ENCODE measurements at regions not wholly inside any gene's neighbourhood (a gene's known extent, or its start where the extent isn't known, plus 50 kb on each side); places are given as distances from the start of the nearest gene placed in this dataset.
A peak's percentile ranks its signal among the peaks of the same experiment; 100 is the strongest.

GRCh38 chr1:239511875-239512274 lies 125.5 kb downstream of the CHRM3 start:
- Mint-ChIP-seq H3K4me3 (no peak overlapping the region), H3K36me3 (ENCODE audit: low read depth) (no peaks in the 10 kb centered on the region), H3K9me3 (peaks cover 10% of the 10 kb centered on the region), H3K4me1 (ENCODE audit: low read depth) (peaks cover 2% of the 10 kb centered on the region), H3K27me3 (no peaks in the 10 kb centered on the region), H3K27ac (no peak overlapping the region)
- no peak for DNase-seq

DNA sequence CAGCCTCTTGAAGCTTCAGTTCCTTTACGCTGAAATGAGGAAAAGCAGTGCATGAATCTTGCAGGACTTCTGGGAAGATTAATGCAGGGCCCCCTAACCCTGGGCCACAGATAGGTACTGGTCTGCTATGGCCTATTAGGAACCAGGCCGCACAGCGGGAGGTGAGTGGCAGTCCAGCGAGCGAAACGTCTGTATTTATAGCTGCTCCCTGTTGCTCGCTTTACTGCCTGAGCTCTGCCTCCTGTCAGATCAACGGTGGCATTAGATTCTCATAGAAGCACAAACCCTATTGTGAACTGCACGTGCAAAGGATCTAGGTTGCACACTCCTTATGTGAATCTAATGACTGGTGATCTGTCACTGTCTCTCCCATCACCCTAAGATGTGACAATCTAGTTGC lies 130.2 kb downstream of the CHRM3 start:
- no peak overlapping the region for H3K27ac Mint-ChIP-seq
- no peak for DNase-seq
- no peaks in the 10 kb centered on the region for H3K27me3 Mint-ChIP-seq
- peaks cover 2% of the 10 kb centered on the region for H3K4me1 Mint-ChIP-seq (ENCODE audit: low read depth)
- H3K9me3 Mint-ChIP-seq: no peaks in the 10 kb centered on the region
- H3K36me3 Mint-ChIP-seq (ENCODE audit: low read depth): no peaks in the 10 kb centered on the region
- H3K4me3 Mint-ChIP-seq: no peak overlapping the region

GRCh38 chr1:239526391-239526790 lies 140.0 kb downstream of the CHRM3 start:
- no peaks in the 10 kb centered on the region for H3K27me3 Mint-ChIP-seq
- DNase-seq: no peak
- H3K4me1 Mint-ChIP-seq (ENCODE audit: low read depth): no peaks in the 10 kb centered on the region
- no peaks in the 10 kb centered on the region for H3K36me3 Mint-ChIP-seq (ENCODE audit: low read depth)
- no peak overlapping the region for H3K4me3 Mint-ChIP-seq
- H3K27ac Mint-ChIP-seq: no peak overlapping the region
- H3K9me3 Mint-ChIP-seq: no peaks in the 10 kb centered on the region

DNA sequence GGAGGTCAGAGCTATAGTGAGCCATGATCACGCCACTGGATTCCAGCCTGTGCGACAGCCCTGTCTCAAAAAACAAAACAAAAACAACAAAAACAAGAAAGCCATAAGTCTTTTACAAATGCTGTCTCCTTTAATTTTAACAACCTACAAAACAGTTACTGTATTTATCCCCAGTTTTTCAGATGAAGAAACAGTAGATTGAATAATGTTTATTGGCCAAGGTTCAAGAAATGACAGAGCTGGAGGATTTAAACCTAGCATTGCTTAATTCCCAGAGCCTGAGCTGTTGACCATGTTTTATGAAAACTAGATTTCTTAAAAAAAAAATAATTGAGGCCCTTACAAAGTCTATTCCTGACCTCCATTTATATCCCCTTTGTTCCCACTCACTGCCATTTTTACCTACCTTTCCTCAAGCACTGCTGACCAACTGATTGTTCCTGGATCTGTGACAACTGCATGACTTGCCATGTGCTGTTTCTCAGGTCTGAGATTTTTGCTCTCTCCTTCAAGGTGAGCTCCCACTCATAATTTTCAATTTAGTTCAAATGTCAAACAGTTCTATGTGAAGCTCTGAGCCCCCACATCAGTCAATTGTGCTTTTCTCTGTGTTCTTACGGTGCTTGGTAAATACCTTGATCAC lies 140.8 kb downstream of the CHRM3 start:
- H3K27ac Mint-ChIP-seq: no peak overlapping the region
- no peaks in the 10 kb centered on the region for H3K36me3 Mint-ChIP-seq (ENCODE audit: low read depth)
- H3K4me1 Mint-ChIP-seq (ENCODE audit: low read depth): no peaks in the 10 kb centered on the region
- no peaks in the 10 kb centered on the region for H3K9me3 Mint-ChIP-seq
- no peak for DNase-seq
- no peaks in the 10 kb centered on the region for H3K27me3 Mint-ChIP-seq
- no peak overlapping the region for H3K4me3 Mint-ChIP-seq

DNA sequence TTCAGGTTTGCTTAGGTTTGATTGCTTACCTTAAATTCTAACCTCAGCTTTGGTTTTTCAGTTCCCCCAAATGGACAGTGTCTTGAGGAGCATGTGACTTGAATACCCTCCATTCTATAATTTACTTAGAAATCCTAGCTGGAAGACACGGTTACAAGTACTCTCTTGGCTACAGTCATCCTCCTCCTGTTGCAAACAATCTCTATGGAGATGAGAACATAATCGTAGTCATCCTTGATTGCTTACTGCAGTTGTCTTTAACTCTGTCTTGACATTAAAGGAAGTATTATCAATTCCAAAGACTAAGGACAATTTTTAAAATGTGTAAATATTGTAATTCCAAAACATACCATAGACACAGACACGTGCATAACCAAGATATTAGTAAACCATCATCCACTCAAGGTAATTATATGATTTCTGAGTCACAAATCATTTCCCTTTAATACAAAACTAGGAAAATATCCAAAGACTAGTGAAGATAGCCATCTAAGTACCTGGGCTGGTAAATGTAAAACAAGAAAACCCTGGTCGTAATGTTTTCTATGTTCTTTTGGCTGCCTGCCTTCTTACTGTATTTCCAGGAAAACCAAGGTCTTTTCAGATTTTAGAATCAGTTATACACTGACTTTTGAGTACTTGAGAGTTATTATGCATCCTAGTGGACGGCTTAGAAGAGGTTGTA lies 149.9 kb downstream of the CHRM3 start:
- Mint-ChIP-seq H3K36me3 (ENCODE audit: low read depth) (no peaks in the 10 kb centered on the region), H3K27me3 (no peaks in the 10 kb centered on the region), H3K4me3 (no peak overlapping the region), H3K9me3 (no peaks in the 10 kb centered on the region), H3K27ac (no peak overlapping the region), H3K4me1 (ENCODE audit: low read depth) (no peaks in the 10 kb centered on the region)
- no peak for DNase-seq

- no peak overlapping the region for H3K27ac Mint-ChIP-seq
- DNase-seq: no peak
- H3K4me3 Mint-ChIP-seq: no peak overlapping the region
- H3K9me3 Mint-ChIP-seq: no peaks in the 10 kb centered on the region
- no peaks in the 10 kb centered on the region for H3K4me1 Mint-ChIP-seq (ENCODE audit: low read depth)
- H3K27me3 Mint-ChIP-seq: no peaks in the 10 kb centered on the region
- no peaks in the 10 kb centered on the region for H3K36me3 Mint-ChIP-seq (ENCODE audit: low read depth)
Observed at GRCh38 chr1:239537795-239538194, 151.4 kb downstream of the CHRM3 start.

- H3K9me3 Mint-ChIP-seq: no peaks in the 10 kb centered on the region
- H3K36me3 Mint-ChIP-seq (ENCODE audit: low read depth): no peaks in the 10 kb centered on the region
- H3K27ac Mint-ChIP-seq: no peak overlapping the region
- H3K4me1 Mint-ChIP-seq (ENCODE audit: low read depth): no peaks in the 10 kb centered on the region
- no peak for DNase-seq
- H3K4me3 Mint-ChIP-seq: no peak overlapping the region
- H3K27me3 Mint-ChIP-seq: no peaks in the 10 kb centered on the region
Observed at GRCh38 chr1:239538239-239538988, 152.0 kb downstream of the CHRM3 start.

DNA sequence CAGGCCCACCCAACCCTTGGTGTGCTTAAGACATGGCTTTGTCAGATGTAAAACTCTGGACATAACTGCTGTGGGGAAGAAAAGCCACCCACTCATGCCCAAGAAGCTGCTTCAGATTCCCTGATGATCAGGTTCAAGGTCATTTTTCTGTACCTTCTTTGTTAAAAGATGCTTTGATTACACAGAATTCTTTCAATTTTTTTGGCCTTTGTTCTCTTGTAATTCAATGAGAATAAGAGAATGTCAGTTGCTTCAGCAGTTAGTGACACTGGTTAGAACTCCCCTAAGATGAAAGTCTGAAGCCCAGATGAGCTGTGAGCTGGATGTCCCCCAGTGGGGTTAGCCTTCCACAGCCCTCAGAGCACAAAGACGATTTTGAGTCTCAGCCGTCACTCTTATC lies 152.7 kb downstream of the CHRM3 start:
- no peaks in the 10 kb centered on the region for H3K4me1 Mint-ChIP-seq (ENCODE audit: low read depth)
- H3K36me3 Mint-ChIP-seq (ENCODE audit: low read depth): no peaks in the 10 kb centered on the region

GRCh38 chr1:239539812-239540211 lies 153.4 kb downstream of the CHRM3 start:
- Mint-ChIP-seq H3K4me3 (no peak overlapping the region), H3K9me3 (no peaks in the 10 kb centered on the region), H3K27me3 (no peaks in the 10 kb centered on the region), H3K36me3 (ENCODE audit: low read depth) (no peaks in the 10 kb centered on the region), H3K4me1 (ENCODE audit: low read depth) (no peaks in the 10 kb centered on the region), H3K27ac (no peak overlapping the region)
- DNase-seq: no peak

More for the DNA sequence above, 152.7 kb downstream of the CHRM3 start:
- no peak overlapping the region for H3K27ac Mint-ChIP-seq
- no peak for DNase-seq
- H3K4me3 Mint-ChIP-seq: no peak overlapping the region
- H3K9me3 Mint-ChIP-seq: no peaks in the 10 kb centered on the region
- H3K27me3 Mint-ChIP-seq: no peaks in the 10 kb centered on the region

DNA sequence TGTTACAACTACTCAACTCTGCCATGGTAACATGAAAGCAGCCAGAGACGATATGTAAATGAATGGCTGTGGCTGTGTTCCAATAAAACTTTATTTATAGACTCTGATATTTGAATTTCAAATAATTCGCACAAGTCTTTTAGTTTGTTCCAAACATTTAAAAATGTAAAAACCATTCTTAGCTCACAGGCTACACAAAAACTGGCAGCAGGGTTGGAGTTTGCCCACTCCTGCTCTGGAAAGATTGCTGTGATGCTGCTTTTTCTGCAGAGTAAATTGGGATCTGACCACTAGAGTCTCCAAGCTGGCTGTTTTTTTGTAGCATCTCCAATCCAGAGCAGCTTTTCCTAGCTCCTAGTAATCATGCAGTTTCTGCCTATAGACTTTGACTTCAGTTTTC lies 157.5 kb downstream of the CHRM3 start:
- DNase-seq: no peak
- no peak overlapping the region for H3K4me3 Mint-ChIP-seq
- peaks cover 18% of the 10 kb centered on the region for H3K4me1 Mint-ChIP-seq (ENCODE audit: low read depth)
- H3K27ac Mint-ChIP-seq: no peak overlapping the region
- H3K27me3 Mint-ChIP-seq: no peaks in the 10 kb centered on the region
- H3K36me3 Mint-ChIP-seq (ENCODE audit: low read depth): peaks cover 6% of the 10 kb centered on the region
- H3K9me3 Mint-ChIP-seq: peaks cover 6% of the 10 kb centered on the region

GRCh38 chr1:239545466-239545865 lies 159.1 kb downstream of the CHRM3 start:
- peaks cover 8% of the 10 kb centered on the region for H3K9me3 Mint-ChIP-seq
- peaks cover 8% of the 10 kb centered on the region for H3K36me3 Mint-ChIP-seq (ENCODE audit: low read depth)
- H3K27me3 Mint-ChIP-seq: no peaks in the 10 kb centered on the region
- no peak for DNase-seq
- no peak overlapping the region for H3K27ac Mint-ChIP-seq
- H3K4me3 Mint-ChIP-seq: no peak overlapping the region
- H3K4me1 Mint-ChIP-seq (ENCODE audit: low read depth): peaks cover 18% of the 10 kb centered on the region

GRCh38 chr1:239547987-239548386 lies 161.6 kb downstream of the CHRM3 start:
- Mint-ChIP-seq H3K36me3 (ENCODE audit: low read depth) (peaks cover 8% of the 10 kb centered on the region), H3K27ac (peak overlapping the region; percentile 60), H3K9me3 (peaks cover 8% of the 10 kb centered on the region), H3K4me1 (ENCODE audit: low read depth) (peaks cover 18% of the 10 kb centered on the region), H3K4me3 (peak overlapping the region; percentile 51), H3K27me3 (no peaks in the 10 kb centered on the region)
- DNase-seq: no peak

DNA sequence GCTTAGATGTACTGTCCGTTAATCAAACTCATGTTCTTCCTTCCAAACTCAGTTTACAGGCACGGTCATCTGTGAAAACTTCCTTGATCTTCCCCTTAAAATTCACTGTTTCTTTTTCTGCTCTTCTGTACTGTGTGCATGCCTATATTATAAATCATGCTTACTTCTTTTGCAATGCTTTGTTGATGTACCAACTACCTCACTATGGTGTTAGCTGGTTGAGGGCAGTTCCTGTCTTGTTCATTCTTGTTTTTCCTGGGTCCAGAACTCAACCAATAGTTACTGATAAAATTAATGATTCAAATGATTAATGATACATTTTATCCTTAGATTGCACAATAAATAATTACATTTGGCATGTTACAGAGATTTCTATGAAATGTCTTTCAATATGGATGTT lies 163.8 kb downstream of the CHRM3 start:
- H3K36me3 Mint-ChIP-seq (ENCODE audit: low read depth): peaks cover 8% of the 10 kb centered on the region
- no peak overlapping the region for H3K27ac Mint-ChIP-seq
- H3K27me3 Mint-ChIP-seq: no peaks in the 10 kb centered on the region
- H3K4me1 Mint-ChIP-seq (ENCODE audit: low read depth): peaks cover 18% of the 10 kb centered on the region
- no peak overlapping the region for H3K4me3 Mint-ChIP-seq
- H3K9me3 Mint-ChIP-seq: peaks cover 8% of the 10 kb centered on the region
- DNase-seq: no peak

DNA sequence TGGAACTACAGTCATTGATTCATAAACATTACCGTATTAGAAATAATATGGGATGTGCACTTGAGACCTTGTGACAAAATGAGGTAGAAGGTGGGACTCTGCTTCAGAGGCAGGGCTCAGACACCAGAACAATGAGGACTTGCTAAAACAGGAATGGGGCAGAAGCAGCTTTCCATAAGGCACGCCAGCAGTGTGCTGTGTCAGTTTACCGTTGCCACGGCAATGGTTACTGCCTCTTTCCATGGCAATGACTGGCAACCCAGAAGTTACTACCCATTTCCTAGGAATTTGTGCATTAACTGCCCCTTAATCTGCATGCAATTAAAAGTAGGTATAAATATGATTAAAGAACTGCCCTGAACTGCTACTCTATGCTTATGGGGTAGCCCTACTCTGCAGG lies 169.0 kb downstream of the CHRM3 start:
- no peaks in the 10 kb centered on the region for H3K27me3 Mint-ChIP-seq
- no peak overlapping the region for H3K27ac Mint-ChIP-seq
- no peaks in the 10 kb centered on the region for H3K36me3 Mint-ChIP-seq (ENCODE audit: low read depth)
- no peaks in the 10 kb centered on the region for H3K9me3 Mint-ChIP-seq
- H3K4me1 Mint-ChIP-seq (ENCODE audit: low read depth): peaks cover 8% of the 10 kb centered on the region
- H3K4me3 Mint-ChIP-seq: no peak overlapping the region
- no peak for DNase-seq

- peaks cover 10% of the 10 kb centered on the region for H3K4me1 Mint-ChIP-seq (ENCODE audit: low read depth)
- no peak overlapping the region for H3K4me3 Mint-ChIP-seq
- H3K36me3 Mint-ChIP-seq (ENCODE audit: low read depth): no peaks in the 10 kb centered on the region
- no peak overlapping the region for H3K27ac Mint-ChIP-seq
- H3K9me3 Mint-ChIP-seq: no peaks in the 10 kb centered on the region
- DNase-seq: no peak
- no peaks in the 10 kb centered on the region for H3K27me3 Mint-ChIP-seq
Observed at GRCh38 chr1:239558559-239558958, 172.2 kb downstream of the CHRM3 start.
